GM06990 (cell line): ENCODE measurements at regions not wholly inside any gene's neighbourhood (a gene's known extent, or its start where the extent isn't known, plus 50 kb on each side); places are given as distances from the start of the nearest gene placed in this dataset.

Source experiments
- DNase-seq: peaks from one replicate; pipeline ENCODE4 v3.0.0-alpha.2; 2011; ENCODE audit not compliant: insufficient read length; ENCODE audit errors: extremely low read depth
- H3K27me3 ChIP-seq: replicated peaks from 2 replicates; pipeline ENCODE4 v1.6.0; 2011; ENCODE audit warnings: low read length; ENCODE audit not compliant: control insufficient read depth, insufficient read depth
- H3K36me3 ChIP-seq: 2 replicates; pipeline ENCODE4 v1.5.1; 2011; ENCODE audit warnings: low read length; ENCODE audit not compliant: control insufficient read depth, insufficient read depth
- H3K4me3 ChIP-seq: replicated peaks from 2 replicates; pipeline ENCODE4 v1.5.1; 2011; ENCODE audit warnings: low read depth, mild to moderate bottlenecking, control low read depth, low read length
- TF ChIP-seq, protein P1 (sequence below): IDR thresholded peaks from 2 replicates; pipeline ENCODE4 v1.5.1; 2011; ENCODE audit warnings: low read length, control low read depth, mild to moderate bottlenecking, inconsistent platforms; ENCODE audit not compliant: insufficient read depth, poor library complexity, severe bottlenecking

DNA sequence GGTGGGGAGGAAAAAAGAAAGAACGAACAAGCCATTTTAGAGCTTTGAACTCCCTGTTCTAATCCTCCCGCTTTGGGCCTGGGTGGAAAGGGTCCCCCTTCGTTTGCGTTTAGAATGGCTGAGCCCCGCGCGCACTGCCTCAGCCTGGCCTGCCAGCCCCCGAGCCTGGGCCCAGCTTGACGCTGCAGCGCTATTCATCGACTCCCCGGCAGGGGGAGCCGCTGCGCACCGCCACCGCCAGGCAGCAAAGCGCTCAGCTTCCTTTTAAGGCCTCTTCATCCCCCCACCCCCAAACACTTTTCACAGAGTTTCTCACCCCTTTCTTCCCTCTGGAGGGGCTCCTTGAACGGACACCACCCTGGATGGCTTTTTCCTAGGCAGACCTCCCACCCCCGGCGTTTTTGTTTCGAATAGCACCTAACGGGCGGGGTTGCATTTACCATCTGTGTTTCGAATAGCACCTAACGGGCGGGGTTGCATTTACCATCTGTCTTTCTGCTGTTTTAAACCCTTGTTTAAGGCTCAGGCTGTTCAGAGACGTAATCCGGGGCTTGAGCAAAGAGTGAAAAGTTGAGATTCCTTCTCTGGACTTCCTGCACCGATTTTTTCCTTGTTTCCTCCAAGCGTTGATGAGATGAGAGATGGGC lies 56.4 kb upstream of the PIWIL1 start:
- TF ChIP-seq, protein P1, sequence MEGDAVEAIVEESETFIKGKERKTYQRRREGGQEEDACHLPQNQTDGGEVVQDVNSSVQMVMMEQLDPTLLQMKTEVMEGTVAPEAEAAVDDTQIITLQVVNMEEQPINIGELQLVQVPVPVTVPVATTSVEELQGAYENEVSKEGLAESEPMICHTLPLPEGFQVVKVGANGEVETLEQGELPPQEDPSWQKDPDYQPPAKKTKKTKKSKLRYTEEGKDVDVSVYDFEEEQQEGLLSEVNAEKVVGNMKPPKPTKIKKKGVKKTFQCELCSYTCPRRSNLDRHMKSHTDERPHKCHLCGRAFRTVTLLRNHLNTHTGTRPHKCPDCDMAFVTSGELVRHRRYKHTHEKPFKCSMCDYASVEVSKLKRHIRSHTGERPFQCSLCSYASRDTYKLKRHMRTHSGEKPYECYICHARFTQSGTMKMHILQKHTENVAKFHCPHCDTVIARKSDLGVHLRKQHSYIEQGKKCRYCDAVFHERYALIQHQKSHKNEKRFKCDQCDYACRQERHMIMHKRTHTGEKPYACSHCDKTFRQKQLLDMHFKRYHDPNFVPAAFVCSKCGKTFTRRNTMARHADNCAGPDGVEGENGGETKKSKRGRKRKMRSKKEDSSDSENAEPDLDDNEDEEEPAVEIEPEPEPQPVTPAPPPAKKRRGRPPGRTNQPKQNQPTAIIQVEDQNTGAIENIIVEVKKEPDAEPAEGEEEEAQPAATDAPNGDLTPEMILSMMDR: peak; percentile 27
- Histone ChIP-seq H3K4me3 (no peak overlapping the region), H3K36me3 (no peaks in the 10 kb centered on the region), H3K27me3 (no peaks in the 10 kb centered on the region)
- peak; percentile 13 for DNase-seq

GRCh38 chr12:130286041-130286440 lies 51.6 kb upstream of the PIWIL1 start:
- Histone ChIP-seq H3K36me3 (no peaks in the 10 kb centered on the region), H3K27me3 (no peaks in the 10 kb centered on the region), H3K4me3 (no peak overlapping the region)
- no peak for DNase-seq
- TF ChIP-seq, protein P1: no peak

DNA sequence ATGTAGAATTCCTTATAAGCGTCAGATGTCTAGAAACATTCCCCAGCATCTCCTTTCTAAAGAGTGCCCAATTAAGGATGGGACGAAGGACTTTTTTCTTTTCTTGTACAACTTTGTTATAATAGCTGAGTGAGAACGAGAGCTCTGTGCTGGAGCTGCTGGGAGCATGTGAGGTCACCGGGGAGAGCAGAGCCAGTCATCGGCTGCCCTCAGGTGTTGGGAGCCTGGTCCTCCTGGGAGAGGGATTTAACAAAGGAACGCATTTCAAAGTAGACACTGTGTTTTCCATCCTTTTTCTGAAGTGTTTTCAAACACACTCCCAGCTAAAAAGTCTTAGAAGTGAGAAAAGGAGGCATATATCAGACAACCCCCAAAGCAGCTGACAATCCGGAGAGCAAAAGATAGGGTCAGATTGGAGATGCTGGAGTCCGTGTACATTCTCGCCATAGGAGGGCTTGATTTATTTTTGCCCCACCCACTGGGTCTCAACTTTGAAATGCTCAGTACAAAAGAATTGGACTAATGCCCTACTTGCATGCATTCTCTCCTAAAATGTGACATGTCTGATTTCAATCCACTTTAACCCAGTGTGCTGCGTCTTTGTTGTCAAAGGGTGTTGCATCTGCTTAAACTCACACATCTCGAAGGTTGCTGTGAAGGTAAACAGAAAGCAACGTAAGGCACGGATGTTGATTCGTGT lies 50.8 kb upstream of the PIWIL1 start:
- Histone ChIP-seq H3K4me3 (no peak overlapping the region), H3K27me3 (no peaks in the 10 kb centered on the region), H3K36me3 (no peaks in the 10 kb centered on the region)
- TF ChIP-seq, protein P1: no peak
- DNase-seq: no peak
